Panc1 (cell line): ENCODE measurements at regions not wholly inside any gene's neighbourhood (a gene's known extent, or its start where the extent isn't known, plus 50 kb on each side); places are given as distances from the start of the nearest gene placed in this dataset.

Experiments
- ATAC-seq: fragments of 200-7000 bp; cut with Tn5 transposase; 2 replicates; pipeline ENCODE4 v1.9.1; 2020; ENCODE audit warnings: mild to moderate bottlenecking, moderate library complexity
- BruUV-seq: library from RNA; stranded (reverse); fragments of 400-500 nt; replicated peaks from 2 replicates; lab custom pipeline; 2021; lab: Mats Ljungman, UMichigan
- CTCF ChIA-PET: fragments of 300-600 bp; sonication (Branson Sonifier 250); formaldehyde crosslinking; loops from one replicate; lab custom pipeline; 2022; ENCODE audit warnings: antibody characterized with exemption; lab: Charles Lee
- POLR2A ChIA-PET: fragments of 300-600 bp; sonication (Branson Sonifier 250); formaldehyde crosslinking; loops from one replicate; lab custom pipeline; 2022; ENCODE audit warnings: antibody characterized with exemption; lab: Charles Lee
- DNase-seq: peaks from one replicate; pipeline ENCODE4 v3.0.0-alpha.2; 2010; ENCODE audit warnings: low read depth, low spot score
- H3K27ac ChIP-seq: 2 replicates; pipeline ENCODE4 v1.5.1; 2011; ENCODE audit warnings: mild to moderate bottlenecking, low read length, inconsistent platforms
- H3K27me3 ChIP-seq: fragments of 200-500 bp; sonication (Bioruptor generic); 2 replicates; pipeline ENCODE4 v1.6.0; 2014; ENCODE audit warnings: low read length, inconsistent platforms; ENCODE audit not compliant: control insufficient read depth, insufficient read depth
- H3K36me3 ChIP-seq: fragments of 200-500 bp; sonication (Bioruptor generic); 2 replicates; pipeline ENCODE4 v1.5.1; 2014; ENCODE audit warnings: inconsistent platforms, mild to moderate bottlenecking, low read length, moderate library complexity; ENCODE audit not compliant: control insufficient read depth, insufficient read depth
- H3K4me1 ChIP-seq: 2 replicates; pipeline ENCODE4 v1.5.1; 2011; ENCODE audit warnings: inconsistent platforms, mild to moderate bottlenecking, low read length, moderate library complexity; ENCODE audit not compliant: control insufficient read depth, insufficient read depth
- H3K4me3 ChIP-seq, 2 experiments: 2 replicates each; pipeline ENCODE4 v1.5.1; 2011 to 2012; ENCODE audit warnings: low read depth in 2 of 2, low read length in 2 of 2, mild to moderate bottlenecking in 2 of 2, inconsistent platforms in 1 of 2, moderate library complexity in 1 of 2
- H3K9me3 ChIP-seq: fragments of 200-500 bp; sonication (Bioruptor generic); 2 replicates; pipeline ENCODE4 v1.5.1; 2014; ENCODE audit warnings: low read depth, mild to moderate bottlenecking, inconsistent platforms, low read length, moderate library complexity; ENCODE audit not compliant: control insufficient read depth, insufficient read depth
- POLR2AphosphoS5 ChIP-seq: IDR thresholded peaks from 2 replicates; pipeline ENCODE4 v1.6.1; 2012; ENCODE audit warnings: mild to moderate bottlenecking, low read depth, low read length, moderate library complexity
- SIN3A ChIP-seq: IDR thresholded peaks from 2 replicates; pipeline ENCODE4 v1.6.1; 2012; ENCODE audit warnings: low read depth, mild to moderate bottlenecking, low read length, moderate library complexity, borderline replicate concordance; ENCODE audit not compliant: insufficient read depth
- TCF7L2 ChIP-seq: IDR thresholded peaks from 2 replicates; pipeline ENCODE4 v1.6.1; 2011; ENCODE audit warnings: mild to moderate bottlenecking, low read depth, low read length, inconsistent platforms
- in situ Hi-C: cut with HindIII; loops from 2 replicates; pipeline ENCODE4 v1.10.0; 2016; ENCODE audit warnings: low sequenced_read_pairs, low pct_unique_long_range_greater_than_20kb
- intact Hi-C: fragments of 100-400 bp; cut with micrococcal nuclease; formaldehyde crosslinking; loops from one replicate; pipeline ENCODE4 v1.10.0; 2022; ENCODE audit not compliant: unreplicated experiment
- TF ChIP-seq, protein P1 (sequence below): fragments of 450-650 bp; IDR thresholded peaks from 2 replicates; pipeline ENCODE4 v1.5.1; 2017; ENCODE audit warnings: mild to moderate bottlenecking
- TF ChIP-seq, protein P2 (sequence below), 2 experiments: IDR thresholded peaks; 2 replicates each; pipeline ENCODE4 v1.6.1; 2011 to 2012; ENCODE audit warnings: low read depth in 2 of 2, control low read depth in 1 of 2, low read length in 1 of 2, mild to moderate bottlenecking in 1 of 2, moderate library complexity in 1 of 2; ENCODE audit not compliant: insufficient read depth in 1 of 2

GRCh38 chr4:52197306-52197705, 146.2 kb downstream of the SPATA18 start:
- ATAC-seq = no peak
- TF ChIP-seq TCF7L2 (no peak), POLR2AphosphoS5 (no peak), SIN3A (no peak)
- TF ChIP-seq, protein P1, sequence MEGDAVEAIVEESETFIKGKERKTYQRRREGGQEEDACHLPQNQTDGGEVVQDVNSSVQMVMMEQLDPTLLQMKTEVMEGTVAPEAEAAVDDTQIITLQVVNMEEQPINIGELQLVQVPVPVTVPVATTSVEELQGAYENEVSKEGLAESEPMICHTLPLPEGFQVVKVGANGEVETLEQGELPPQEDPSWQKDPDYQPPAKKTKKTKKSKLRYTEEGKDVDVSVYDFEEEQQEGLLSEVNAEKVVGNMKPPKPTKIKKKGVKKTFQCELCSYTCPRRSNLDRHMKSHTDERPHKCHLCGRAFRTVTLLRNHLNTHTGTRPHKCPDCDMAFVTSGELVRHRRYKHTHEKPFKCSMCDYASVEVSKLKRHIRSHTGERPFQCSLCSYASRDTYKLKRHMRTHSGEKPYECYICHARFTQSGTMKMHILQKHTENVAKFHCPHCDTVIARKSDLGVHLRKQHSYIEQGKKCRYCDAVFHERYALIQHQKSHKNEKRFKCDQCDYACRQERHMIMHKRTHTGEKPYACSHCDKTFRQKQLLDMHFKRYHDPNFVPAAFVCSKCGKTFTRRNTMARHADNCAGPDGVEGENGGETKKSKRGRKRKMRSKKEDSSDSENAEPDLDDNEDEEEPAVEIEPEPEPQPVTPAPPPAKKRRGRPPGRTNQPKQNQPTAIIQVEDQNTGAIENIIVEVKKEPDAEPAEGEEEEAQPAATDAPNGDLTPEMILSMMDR = no peak
- TF ChIP-seq, protein P2, sequence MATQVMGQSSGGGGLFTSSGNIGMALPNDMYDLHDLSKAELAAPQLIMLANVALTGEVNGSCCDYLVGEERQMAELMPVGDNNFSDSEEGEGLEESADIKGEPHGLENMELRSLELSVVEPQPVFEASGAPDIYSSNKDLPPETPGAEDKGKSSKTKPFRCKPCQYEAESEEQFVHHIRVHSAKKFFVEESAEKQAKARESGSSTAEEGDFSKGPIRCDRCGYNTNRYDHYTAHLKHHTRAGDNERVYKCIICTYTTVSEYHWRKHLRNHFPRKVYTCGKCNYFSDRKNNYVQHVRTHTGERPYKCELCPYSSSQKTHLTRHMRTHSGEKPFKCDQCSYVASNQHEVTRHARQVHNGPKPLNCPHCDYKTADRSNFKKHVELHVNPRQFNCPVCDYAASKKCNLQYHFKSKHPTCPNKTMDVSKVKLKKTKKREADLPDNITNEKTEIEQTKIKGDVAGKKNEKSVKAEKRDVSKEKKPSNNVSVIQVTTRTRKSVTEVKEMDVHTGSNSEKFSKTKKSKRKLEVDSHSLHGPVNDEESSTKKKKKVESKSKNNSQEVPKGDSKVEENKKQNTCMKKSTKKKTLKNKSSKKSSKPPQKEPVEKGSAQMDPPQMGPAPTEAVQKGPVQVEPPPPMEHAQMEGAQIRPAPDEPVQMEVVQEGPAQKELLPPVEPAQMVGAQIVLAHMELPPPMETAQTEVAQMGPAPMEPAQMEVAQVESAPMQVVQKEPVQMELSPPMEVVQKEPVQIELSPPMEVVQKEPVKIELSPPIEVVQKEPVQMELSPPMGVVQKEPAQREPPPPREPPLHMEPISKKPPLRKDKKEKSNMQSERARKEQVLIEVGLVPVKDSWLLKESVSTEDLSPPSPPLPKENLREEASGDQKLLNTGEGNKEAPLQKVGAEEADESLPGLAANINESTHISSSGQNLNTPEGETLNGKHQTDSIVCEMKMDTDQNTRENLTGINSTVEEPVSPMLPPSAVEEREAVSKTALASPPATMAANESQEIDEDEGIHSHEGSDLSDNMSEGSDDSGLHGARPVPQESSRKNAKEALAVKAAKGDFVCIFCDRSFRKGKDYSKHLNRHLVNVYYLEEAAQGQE (IDR thresholded peaks at IDR 0.05; ENCODE audit: insufficient read depth in 1 of 2, low read depth in 2 of 2, low read length in 1 of 2) = no peak
- H3K27ac ChIP-seq = no peak overlapping the region
- H3K4me1 ChIP-seq = no peaks in the 10 kb centered on the region
- POLR2A ChIA-PET = no interaction called here
- DNase-seq = no peak
- H3K9me3 ChIP-seq = no peaks in the 10 kb centered on the region
- H3K36me3 ChIP-seq = no peaks in the 10 kb centered on the region
- intact Hi-C loops = no loop called here
- no peaks in the 10 kb centered on the region for H3K27me3 ChIP-seq
- H3K4me3 ChIP-seq = no peak overlapping the region
- in situ Hi-C loops = no loop called here
- CTCF ChIA-PET = no interaction called here
- no TSS peak for BruUV-seq

GRCh38 chr4:52198294-52198693, 147.2 kb downstream of the SPATA18 start:
- POLR2A ChIA-PET = no interaction called here
- Histone ChIP-seq H3K27ac (no peak overlapping the region), H3K9me3 (no peaks in the 10 kb centered on the region), H3K27me3 (no peaks in the 10 kb centered on the region), H3K4me3 (no peak overlapping the region), H3K36me3 (no peaks in the 10 kb centered on the region), H3K4me1 (no peaks in the 10 kb centered on the region)
- CTCF ChIA-PET = no interaction called here
- no peak for DNase-seq
- TF ChIP-seq, protein P1 = no peak
- TF ChIP-seq POLR2AphosphoS5 = no peak
- no peak for TF ChIP-seq SIN3A
- TF ChIP-seq, protein P2 (IDR thresholded peaks at IDR 0.05; ENCODE audit: insufficient read depth in 1 of 2, low read depth in 2 of 2, low read length in 1 of 2) = no peak
- TF ChIP-seq TCF7L2 = no peak
- in situ Hi-C loops = no loop called here
- no peak for ATAC-seq
- no TSS peak for BruUV-seq
- intact Hi-C loops = no loop called here
